Activated naive CD4-positive, alpha-beta T cell treated with anti-CD3 and anti-CD28 coated beads for 36 hours (primary cell): ENCODE measurements at regions not wholly inside any gene's neighbourhood (a gene's known extent, or its start where the extent isn't known, plus 50 kb on each side); places are given as distances from the start of the nearest gene placed in this dataset.

Source experiments
- CTCF ChIA-PET: fragments of 350-600 bp; sonication (Branson Sonifier 250); formaldehyde crosslinking; loops from one replicate; lab custom pipeline; 2021; ENCODE audit warnings: antibody characterized with exemption; lab: Charles Lee
- DNase-seq: peaks from one replicate; pipeline ENCODE4 v3.0.0-alpha.2; 2020
- H3K27ac Mint-ChIP-seq: one replicate; pipeline ENCODE4 v1.8.0; 2021; ENCODE audit warnings: mild to moderate bottlenecking, mixed read lengths
- H3K27me3 Mint-ChIP-seq: one replicate; pipeline ENCODE4 v1.8.0; 2021; ENCODE audit warnings: low read depth, mixed read lengths
- H3K36me3 Mint-ChIP-seq: one replicate; pipeline ENCODE4 v1.8.0; 2021; ENCODE audit warnings: low read depth, mixed read lengths
- H3K4me1 Mint-ChIP-seq: one replicate; pipeline ENCODE4 v1.8.0; 2021; ENCODE audit warnings: low read depth, mixed read lengths
- H3K4me3 Mint-ChIP-seq: one replicate; pipeline ENCODE4 v1.8.0; 2021; ENCODE audit warnings: mild to moderate bottlenecking, moderate library complexity, mixed read lengths
- H3K9me3 Mint-ChIP-seq: one replicate; pipeline ENCODE4 v1.8.0; 2021; ENCODE audit warnings: mixed read lengths
- intact Hi-C: fragments of 100-400 bp; cut with micrococcal nuclease; formaldehyde crosslinking; loops from one replicate; pipeline ENCODE4 v1.15.1; 2023

DNA sequence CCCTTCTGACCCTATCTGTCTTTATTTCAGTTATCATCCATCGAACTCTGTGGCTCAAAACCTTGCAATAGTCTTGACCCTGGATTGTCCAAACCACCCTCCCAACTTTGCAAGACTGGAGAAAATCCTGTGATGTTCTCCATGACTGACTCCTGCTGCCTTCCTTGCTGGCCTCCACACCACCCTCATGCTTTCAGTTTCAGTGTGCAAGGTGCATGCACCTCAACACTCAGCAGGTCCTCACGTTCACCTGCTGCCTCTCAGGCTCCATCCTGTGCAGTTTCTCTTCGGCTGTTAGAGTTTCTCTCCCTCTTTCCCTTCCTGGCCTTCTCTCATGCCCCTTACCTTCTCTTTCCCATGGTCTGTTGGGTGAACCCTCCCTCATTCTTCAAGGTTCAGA, 59.4 kb upstream of the ASIC2 start:
- CTCF ChIA-PET, result no interaction called here

DNA sequence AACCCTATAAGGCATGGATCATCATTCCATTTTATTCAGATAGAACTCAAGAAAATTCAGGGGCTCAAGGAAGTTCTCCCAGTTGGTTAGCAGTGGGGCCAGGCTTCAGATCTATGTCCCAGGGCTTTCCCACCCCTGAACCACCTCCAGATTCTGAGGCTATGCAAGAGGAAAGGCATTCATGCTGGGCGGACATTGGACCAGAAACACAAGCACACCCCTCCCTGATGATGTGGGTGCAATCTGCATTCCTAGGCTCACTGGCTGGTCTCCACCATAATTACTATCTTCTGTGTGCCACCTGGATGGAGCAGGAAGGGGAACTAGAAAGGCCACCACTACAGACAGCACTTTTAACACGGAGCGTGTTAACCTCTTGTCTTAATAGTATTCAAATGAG, 63.2 kb upstream of the ASIC2 start:
- H3K36me3 Mint-ChIP-seq, result no peaks in the 10 kb centered on the region
- H3K4me1 Mint-ChIP-seq, result no peaks in the 10 kb centered on the region
- no peak overlapping the region for H3K27ac Mint-ChIP-seq
- H3K9me3 Mint-ChIP-seq, result no peaks in the 10 kb centered on the region
- peaks cover 6% of the 10 kb centered on the region for H3K27me3 Mint-ChIP-seq
- no peak overlapping the region for H3K4me3 Mint-ChIP-seq
- no peak for DNase-seq
- intact Hi-C loops, result no loop called here
- CTCF ChIA-PET, result no interaction called here

More for the DNA sequence above, 59.4 kb upstream of the ASIC2 start:
- Mint-ChIP-seq H3K4me1 (no peaks in the 10 kb centered on the region), H3K27ac (no peak overlapping the region), H3K9me3 (no peaks in the 10 kb centered on the region), H3K36me3 (no peaks in the 10 kb centered on the region), H3K27me3 (peaks cover 3% of the 10 kb centered on the region), H3K4me3 (no peak overlapping the region)
- intact Hi-C loops, result no loop called here
- DNase-seq, result no peak

DNA sequence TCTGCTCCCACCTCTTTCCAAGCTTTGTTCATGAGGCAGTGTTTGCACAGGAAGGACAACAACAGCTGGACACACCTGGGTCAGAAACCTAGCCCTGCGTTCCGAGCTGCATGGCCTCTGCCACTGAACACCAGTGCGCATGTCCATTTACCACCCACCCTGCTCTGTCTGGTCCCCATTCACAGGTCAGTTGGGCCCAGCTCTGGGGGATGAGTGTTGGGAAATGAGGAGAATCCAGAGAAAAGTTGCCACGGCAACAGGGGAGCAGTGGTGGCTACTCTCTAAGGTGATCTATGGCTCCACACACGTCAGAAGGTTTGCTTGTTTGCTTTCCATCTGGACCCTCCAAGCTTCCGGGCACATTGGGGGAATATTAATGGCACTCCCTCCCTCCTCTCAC, 70.4 kb upstream of the ASIC2 start:
- H3K27me3 Mint-ChIP-seq, result peaks cover 5% of the 10 kb centered on the region
- H3K36me3 Mint-ChIP-seq, result no peaks in the 10 kb centered on the region
- no peak overlapping the region for H3K4me3 Mint-ChIP-seq
- H3K9me3 Mint-ChIP-seq, result no peaks in the 10 kb centered on the region
- no peak for DNase-seq
- H3K27ac Mint-ChIP-seq, result no peak overlapping the region
- intact Hi-C loops, result no loop called here
- CTCF ChIA-PET, result no interaction called here
- no peaks in the 10 kb centered on the region for H3K4me1 Mint-ChIP-seq

DNA sequence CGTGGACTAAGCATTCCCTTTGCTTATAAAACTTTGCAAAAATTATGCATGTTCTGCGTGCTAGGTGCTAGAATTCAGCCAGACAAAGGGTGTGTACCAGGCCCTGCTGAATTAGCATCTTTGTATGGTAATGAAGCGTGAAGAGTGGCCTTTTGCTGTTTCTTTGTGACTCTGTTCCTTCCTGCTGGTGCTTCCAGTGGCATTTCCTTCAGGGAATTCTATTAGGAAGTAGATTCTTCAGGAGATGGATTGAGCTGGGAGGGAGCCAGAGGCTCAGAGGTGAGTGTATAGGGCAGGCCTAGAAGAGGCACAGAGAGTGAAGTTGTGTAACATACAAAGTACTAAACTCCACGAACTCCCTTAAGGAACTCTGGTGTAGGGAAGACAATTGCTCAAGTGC, 73.9 kb upstream of the ASIC2 start:
- CTCF ChIA-PET, result no interaction called here
- H3K27ac Mint-ChIP-seq, result no peak overlapping the region
- no peaks in the 10 kb centered on the region for H3K9me3 Mint-ChIP-seq
- intact Hi-C loops, result no loop called here
- no peak for DNase-seq
- no peak overlapping the region for H3K4me3 Mint-ChIP-seq
- no peaks in the 10 kb centered on the region for H3K36me3 Mint-ChIP-seq
- H3K4me1 Mint-ChIP-seq, result no peaks in the 10 kb centered on the region
- peaks cover 2% of the 10 kb centered on the region for H3K27me3 Mint-ChIP-seq

DNA sequence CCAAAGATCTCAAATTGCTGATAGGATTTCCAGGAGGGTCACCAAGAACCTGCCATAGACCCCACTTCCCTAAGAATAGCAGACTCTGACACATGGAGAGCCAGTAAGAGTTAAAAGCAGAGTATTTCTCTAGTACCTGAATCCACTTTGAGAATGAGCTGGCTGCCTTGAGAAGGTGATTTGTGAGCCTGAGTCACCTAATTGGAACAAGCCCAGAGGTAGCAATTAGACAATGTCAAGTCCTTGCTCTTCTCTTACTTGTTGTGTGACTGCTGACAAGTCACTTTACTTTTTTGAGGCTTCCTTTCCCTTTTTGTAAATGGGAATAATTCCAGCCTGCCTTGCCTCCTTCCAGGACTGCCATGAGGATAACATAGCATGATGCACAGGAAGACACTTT, 76.1 kb upstream of the ASIC2 start:
- no peaks in the 10 kb centered on the region for H3K27me3 Mint-ChIP-seq
- H3K27ac Mint-ChIP-seq, result no peak overlapping the region
- H3K9me3 Mint-ChIP-seq, result no peaks in the 10 kb centered on the region
- H3K4me1 Mint-ChIP-seq, result no peaks in the 10 kb centered on the region
- H3K36me3 Mint-ChIP-seq, result no peaks in the 10 kb centered on the region
- H3K4me3 Mint-ChIP-seq, result no peak overlapping the region
- DNase-seq, result no peak
- CTCF ChIA-PET, result no interaction called here
- intact Hi-C loops, result no loop called here

DNA sequence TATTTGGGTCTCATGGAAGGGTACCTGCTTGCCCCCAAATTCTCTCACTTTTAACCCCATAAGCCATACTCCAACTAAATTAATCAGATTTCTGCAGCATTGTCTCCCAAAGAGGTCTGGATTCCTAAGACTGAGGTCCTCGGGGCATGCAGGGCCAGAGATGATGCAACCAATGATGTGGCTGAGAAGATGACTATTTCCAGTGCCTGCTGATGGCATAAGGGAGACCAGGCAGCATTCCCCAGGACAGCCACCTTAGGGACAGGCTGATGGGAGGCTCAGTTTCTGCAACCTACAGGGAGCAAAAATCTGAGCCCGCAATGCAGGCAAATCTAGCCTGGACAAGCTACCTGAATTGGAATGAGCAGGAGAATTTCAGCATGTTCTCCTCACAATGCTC, 76.8 kb upstream of the ASIC2 start:
- Mint-ChIP-seq H3K36me3 (no peaks in the 10 kb centered on the region), H3K4me3 (no peak overlapping the region), H3K4me1 (no peaks in the 10 kb centered on the region), H3K9me3 (no peaks in the 10 kb centered on the region), H3K27me3 (no peaks in the 10 kb centered on the region), H3K27ac (no peak overlapping the region)
- CTCF ChIA-PET, result no interaction called here
- no peak for DNase-seq
- intact Hi-C loops, result no loop called here

DNA sequence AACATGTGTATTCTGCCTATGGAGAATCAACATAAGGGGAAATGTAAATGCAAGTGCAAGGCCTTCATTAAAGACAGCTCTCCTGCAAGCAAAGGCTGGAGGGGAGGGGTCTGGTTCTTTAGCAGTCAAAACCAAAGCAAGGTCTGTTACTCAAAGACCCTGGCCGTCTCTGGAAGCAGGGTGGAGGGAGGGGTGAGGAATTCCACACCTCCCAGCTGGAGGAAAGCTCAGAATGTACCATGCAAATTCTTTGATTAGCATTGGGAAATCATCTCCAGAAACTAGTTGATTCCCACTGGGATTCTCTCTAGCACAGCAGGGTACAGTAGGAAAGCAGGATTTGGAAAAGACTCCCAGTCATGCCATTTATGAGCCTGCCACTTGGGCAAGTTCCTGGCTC, 77.3 kb upstream of the ASIC2 start:
- H3K4me1 Mint-ChIP-seq, result no peaks in the 10 kb centered on the region
- intact Hi-C loops, result no loop called here

DNA sequence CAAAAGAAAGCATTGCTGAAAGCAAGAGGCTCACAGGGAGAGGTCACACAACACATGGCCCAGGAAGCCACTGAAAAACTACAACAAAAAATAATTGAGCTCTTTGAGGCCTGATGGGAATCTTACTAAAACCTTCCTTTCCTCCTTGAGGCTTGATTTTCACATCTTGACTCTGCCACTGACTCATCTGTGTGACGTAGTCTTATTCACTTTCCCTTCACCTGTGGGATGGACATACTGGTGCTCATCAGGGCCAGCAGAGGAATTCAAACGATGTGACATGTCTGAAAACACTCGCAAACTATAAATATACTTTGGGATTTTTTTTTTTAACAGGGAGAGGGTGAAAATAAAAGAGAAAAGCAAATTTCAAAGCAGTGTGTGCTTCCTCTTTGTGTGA, 78.3 kb upstream of the ASIC2 start:
- CTCF ChIA-PET, result no interaction called here
- Mint-ChIP-seq H3K4me1 (no peaks in the 10 kb centered on the region), H3K36me3 (no peaks in the 10 kb centered on the region), H3K27ac (no peak overlapping the region), H3K4me3 (no peak overlapping the region), H3K27me3 (no peaks in the 10 kb centered on the region), H3K9me3 (no peaks in the 10 kb centered on the region)
- DNase-seq, result no peak
- intact Hi-C loops, result no loop called here

More for the DNA sequence above, 77.3 kb upstream of the ASIC2 start:
- no peaks in the 10 kb centered on the region for H3K36me3 Mint-ChIP-seq
- CTCF ChIA-PET, result no interaction called here
- H3K9me3 Mint-ChIP-seq, result no peaks in the 10 kb centered on the region
- no peaks in the 10 kb centered on the region for H3K27me3 Mint-ChIP-seq
- H3K4me3 Mint-ChIP-seq, result no peak overlapping the region
- H3K27ac Mint-ChIP-seq, result no peak overlapping the region
- DNase-seq, result no peak

DNA sequence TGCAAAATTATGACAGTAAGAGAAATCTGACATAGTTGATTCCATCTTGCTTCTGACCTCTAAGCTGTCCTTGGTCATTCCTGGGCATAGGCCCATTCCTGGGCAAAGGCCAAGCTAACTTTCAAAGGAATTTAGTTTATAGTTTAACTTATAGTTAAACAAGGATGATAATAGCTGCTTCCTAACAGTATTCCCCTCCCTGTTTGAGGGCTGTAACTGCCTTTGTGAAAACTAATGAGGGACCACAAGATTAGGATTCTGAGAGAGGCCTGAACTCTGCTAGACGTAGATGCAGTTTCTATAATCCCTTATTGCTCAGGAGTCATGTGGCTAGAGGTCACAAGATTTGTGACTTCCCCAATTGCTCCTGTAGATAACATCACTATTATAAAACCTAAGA, 80.2 kb upstream of the ASIC2 start:
- no peak overlapping the region for H3K27ac Mint-ChIP-seq
- intact Hi-C loops, result no loop called here
- no peaks in the 10 kb centered on the region for H3K9me3 Mint-ChIP-seq
- H3K4me3 Mint-ChIP-seq, result no peak overlapping the region
- H3K27me3 Mint-ChIP-seq, result peaks cover 7% of the 10 kb centered on the region
- H3K4me1 Mint-ChIP-seq, result no peaks in the 10 kb centered on the region
- no peak for DNase-seq
- CTCF ChIA-PET, result no interaction called here
- no peaks in the 10 kb centered on the region for H3K36me3 Mint-ChIP-seq

DNA sequence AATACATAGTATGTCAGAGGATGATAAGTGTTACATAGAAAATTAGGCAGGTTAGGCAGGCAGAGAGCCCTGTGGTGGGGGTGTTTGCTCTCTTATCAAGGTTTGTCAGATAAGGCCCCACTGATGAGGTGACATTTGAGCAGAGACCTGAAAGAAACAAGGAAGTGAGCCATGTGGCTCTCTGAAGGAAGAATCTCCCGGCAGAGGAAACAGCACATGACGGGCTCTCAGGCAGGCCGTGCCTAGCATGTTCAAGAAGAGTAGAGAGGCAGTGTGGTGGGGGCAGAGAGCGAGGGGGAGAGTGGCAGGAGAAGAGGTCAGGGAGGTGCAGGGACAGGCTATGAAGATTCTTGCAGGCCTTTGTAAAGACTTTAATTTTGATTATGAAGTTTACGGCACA, 82.0 kb upstream of the ASIC2 start:
- intact Hi-C loops, result no loop called here
- Mint-ChIP-seq H3K4me1 (no peaks in the 10 kb centered on the region), H3K9me3 (no peaks in the 10 kb centered on the region), H3K4me3 (no peak overlapping the region), H3K27ac (no peak overlapping the region), H3K27me3 (peaks cover 7% of the 10 kb centered on the region), H3K36me3 (no peaks in the 10 kb centered on the region)
- CTCF ChIA-PET, result no interaction called here
- DNase-seq, result no peak

DNA sequence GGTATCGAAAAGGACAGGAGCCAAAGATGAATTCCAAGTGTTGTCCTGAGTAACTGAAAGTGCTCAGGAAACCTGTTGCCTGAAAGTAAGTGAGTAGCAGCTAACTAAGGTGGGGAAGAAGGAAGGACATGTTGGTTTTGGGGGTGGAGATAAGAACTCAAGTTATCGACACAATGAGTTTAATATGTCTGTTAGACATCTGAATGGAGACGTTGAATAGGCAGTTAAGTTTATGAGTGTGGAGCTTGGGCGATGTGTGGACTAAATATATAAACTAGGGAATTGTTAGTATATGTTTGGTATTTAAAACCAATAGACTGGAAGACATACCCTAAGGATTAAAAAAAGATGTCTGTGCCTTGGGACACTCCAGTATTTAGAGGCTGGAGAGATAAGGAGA, 82.7 kb upstream of the ASIC2 start:
- CTCF ChIA-PET, result no interaction called here
- Mint-ChIP-seq H3K9me3 (no peaks in the 10 kb centered on the region), H3K27me3 (peaks cover 7% of the 10 kb centered on the region), H3K27ac (no peak overlapping the region), H3K4me1 (no peaks in the 10 kb centered on the region), H3K36me3 (no peaks in the 10 kb centered on the region), H3K4me3 (no peak overlapping the region)
- intact Hi-C loops, result no loop called here
- DNase-seq, result no peak

DNA sequence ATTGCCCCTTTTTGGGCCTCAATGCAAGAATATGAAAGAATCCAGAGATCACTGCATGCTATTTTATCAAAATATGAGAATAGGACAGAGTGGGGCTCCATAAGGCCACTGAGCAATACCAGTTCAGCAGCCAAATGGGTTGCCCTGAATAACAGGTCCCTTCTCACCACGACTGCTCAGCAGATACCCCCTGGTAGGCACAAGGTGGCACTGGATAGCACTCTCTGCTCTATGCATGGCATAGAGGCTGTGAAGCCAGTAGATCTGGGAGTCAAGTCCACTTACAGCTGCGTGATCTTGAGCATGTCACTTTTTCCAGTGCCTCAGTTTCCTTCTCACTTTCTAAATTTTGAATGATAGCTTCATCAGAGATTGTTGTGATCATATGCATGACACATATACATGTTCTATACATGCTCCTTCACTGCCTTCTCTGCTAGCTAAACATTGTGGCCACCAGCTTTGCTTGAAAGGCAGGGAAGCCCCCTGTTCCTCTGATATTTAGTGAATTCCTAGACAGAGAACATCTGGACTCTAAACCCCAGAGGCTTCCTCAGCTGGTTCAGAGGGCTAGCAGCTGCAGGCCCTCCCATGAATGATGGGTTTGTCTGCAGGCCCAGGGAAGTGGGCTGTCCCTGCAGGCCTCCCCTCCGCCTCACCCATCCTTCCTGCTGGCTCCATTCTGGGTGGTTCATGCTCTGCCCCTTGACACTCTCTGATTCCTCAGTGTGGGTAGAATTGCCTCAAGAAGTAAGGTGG, 84.9 kb upstream of the ASIC2 start:
- no peak overlapping the region for H3K4me3 Mint-ChIP-seq
- intact Hi-C loops, result no loop called here
- H3K9me3 Mint-ChIP-seq, result no peaks in the 10 kb centered on the region
- H3K27me3 Mint-ChIP-seq, result peaks cover 7% of the 10 kb centered on the region
- CTCF ChIA-PET, result no interaction called here
- H3K4me1 Mint-ChIP-seq, result no peaks in the 10 kb centered on the region
- H3K27ac Mint-ChIP-seq, result no peak overlapping the region
- DNase-seq, result no peak
- H3K36me3 Mint-ChIP-seq, result no peaks in the 10 kb centered on the region

DNA sequence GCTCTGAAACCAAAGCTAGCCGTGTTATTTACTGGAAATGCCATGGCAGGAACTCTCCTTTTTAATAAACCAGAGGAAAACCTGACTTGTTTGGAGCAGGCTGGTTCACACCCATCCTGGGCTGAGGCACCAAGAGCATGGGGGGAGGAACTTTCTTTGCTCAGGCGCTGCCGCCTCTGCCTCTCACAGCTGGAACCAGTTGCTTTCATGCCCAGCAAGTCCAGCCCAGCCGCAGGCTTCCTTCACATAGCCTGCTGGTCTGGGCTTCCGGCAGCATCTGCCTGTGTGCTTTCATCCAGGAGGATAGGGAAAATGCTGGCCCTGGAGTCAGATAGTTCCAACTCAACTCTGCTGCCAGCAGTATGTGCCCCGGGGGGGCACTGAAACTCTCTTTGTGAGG, 88.1 kb upstream of the ASIC2 start:
- no peaks in the 10 kb centered on the region for H3K9me3 Mint-ChIP-seq
- no peaks in the 10 kb centered on the region for H3K36me3 Mint-ChIP-seq
- no peak for DNase-seq
- CTCF ChIA-PET, result no interaction called here
- H3K27ac Mint-ChIP-seq, result no peak overlapping the region
- H3K4me3 Mint-ChIP-seq, result no peak overlapping the region
- H3K4me1 Mint-ChIP-seq, result no peaks in the 10 kb centered on the region
- H3K27me3 Mint-ChIP-seq, result peaks cover 12% of the 10 kb centered on the region
- intact Hi-C loops, result no loop called here
